Lung (tissue), 11 donors: ENCODE measurements at regions not wholly inside any gene's neighbourhood (a gene's known extent, or its start where the extent isn't known, plus 50 kb on each side); places are given as distances from the start of the nearest gene placed in this dataset.

Experiments used
- ATAC-seq: fragments of 200-7000 bp; cut with Tn5 transposase; one replicate; pipeline ENCODE4 v1.9.1; 2020; ENCODE audit warnings: moderate number of reproducible peaks; ENCODE audit not compliant: insufficient read depth, low FRiP score
- DNase-seq, 3 donors: peaks; one replicate each; pipeline ENCODE4 v3.0.0-alpha.2; 2013 to 2017
- H3K27ac ChIP-seq, 2 donors: one replicate each; pipeline ENCODE4 v1.5.1; 2013; ENCODE audit warnings: mild to moderate bottlenecking in 2 of 2, moderate library complexity in 2 of 2, control low read depth in 1 of 2, inconsistent platforms in 1 of 2, low read depth in 1 of 2, low read length in 1 of 2
- H3K27me3 ChIP-seq, 3 donors: one replicate each; pipeline ENCODE4 v1.5.1; 2013; ENCODE audit warnings: low read length in 2 of 3; ENCODE audit not compliant: control insufficient read depth in 3 of 3, insufficient read depth in 3 of 3
- H3K36me3 ChIP-seq, 4 donors: one replicate each; pipeline ENCODE4 v1.5.1; 2013; ENCODE audit warnings: low read length in 4 of 4, mild to moderate bottlenecking in 1 of 4, moderate library complexity in 1 of 4; ENCODE audit not compliant: control insufficient read depth in 4 of 4, insufficient read depth in 4 of 4
- H3K4me1 ChIP-seq, 5 donors: one replicate each; pipeline ENCODE4 v1.5.1; 2013; ENCODE audit warnings: low read length in 5 of 5, mild to moderate bottlenecking in 2 of 5, moderate library complexity in 1 of 5; ENCODE audit not compliant: control insufficient read depth in 5 of 5, insufficient read depth in 5 of 5
- H3K4me3 ChIP-seq: one replicate; pipeline ENCODE4 v1.5.1; 2013; ENCODE audit warnings: mild to moderate bottlenecking, control low read depth, moderate library complexity
- H3K9ac ChIP-seq, 2 donors: one replicate each; pipeline ENCODE4 v1.5.1; 2013; ENCODE audit warnings: low read length in 2 of 2, control low read depth in 1 of 2; ENCODE audit not compliant: insufficient read depth in 1 of 2
- H3K9me3 ChIP-seq, 4 donors: one replicate each; pipeline ENCODE4 v1.5.1; 2013; ENCODE audit warnings: low read length in 3 of 4, mild to moderate bottlenecking in 1 of 4, moderate library complexity in 1 of 4; ENCODE audit not compliant: control insufficient read depth in 4 of 4, insufficient read depth in 3 of 4
- WGBS, 2 donors: extraction: QIAGEN DNeasy Blood & Tissue Kit; methylation state at CpG; one replicate each; pipeline ENCODE4 v1.1.7; 2013; 5-methylcytosine and 5-hydroxymethylcytosine counted together
- TF ChIP-seq, protein P1 (sequence below): IDR thresholded peaks from 2 replicates; pipeline ENCODE4 v1.5.1; 2012; ENCODE audit warnings: mild to moderate bottlenecking; ENCODE audit errors: control extremely low read depth, extremely low read depth
- donor health status: control.
- donor health status: control.
- donor health status: Bipolar disorder and iron deficiency.
- donor health status: healthy.
- donor health status: DM: yes; HTN: yes; CAD: no.

DNA sequence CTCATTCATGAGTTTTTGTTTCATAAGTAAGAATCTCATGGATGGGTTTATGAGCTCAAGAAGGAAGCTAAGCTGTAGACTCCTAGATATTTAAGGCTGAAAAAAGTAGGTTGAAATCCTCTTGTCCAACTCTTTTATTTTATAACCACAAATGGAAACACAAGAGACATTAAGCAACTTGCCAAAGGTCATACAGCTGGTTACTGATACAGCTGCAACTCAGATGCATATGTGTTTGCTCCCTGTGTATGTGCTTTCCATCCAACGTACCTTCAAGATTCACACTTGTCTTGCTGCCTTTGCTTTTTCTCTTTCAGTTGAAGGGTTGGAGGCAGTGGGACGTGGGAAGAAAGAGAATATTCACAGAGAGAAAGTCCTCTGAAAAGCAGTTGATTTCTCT, 153.5 kb upstream of the STMND1 start:
- H3K4me1 ChIP-seq: peaks cover 0 to 43% (median 21%) of the 10 kb centered on the region in 5 donors
- DNase-seq: peak in 2 of 3 donors; percentile 43 to 61
- no peaks in the 10 kb centered on the region for H3K36me3 ChIP-seq
- no peak overlapping the region for H3K9ac ChIP-seq
- H3K27me3 ChIP-seq: no peaks in the 10 kb centered on the region
- no peak for ATAC-seq
- H3K4me3 ChIP-seq: no peak overlapping the region
- no peak overlapping the region for H3K27ac ChIP-seq
- H3K9me3 ChIP-seq: no peaks in the 10 kb centered on the region
- TF ChIP-seq, protein P1, sequence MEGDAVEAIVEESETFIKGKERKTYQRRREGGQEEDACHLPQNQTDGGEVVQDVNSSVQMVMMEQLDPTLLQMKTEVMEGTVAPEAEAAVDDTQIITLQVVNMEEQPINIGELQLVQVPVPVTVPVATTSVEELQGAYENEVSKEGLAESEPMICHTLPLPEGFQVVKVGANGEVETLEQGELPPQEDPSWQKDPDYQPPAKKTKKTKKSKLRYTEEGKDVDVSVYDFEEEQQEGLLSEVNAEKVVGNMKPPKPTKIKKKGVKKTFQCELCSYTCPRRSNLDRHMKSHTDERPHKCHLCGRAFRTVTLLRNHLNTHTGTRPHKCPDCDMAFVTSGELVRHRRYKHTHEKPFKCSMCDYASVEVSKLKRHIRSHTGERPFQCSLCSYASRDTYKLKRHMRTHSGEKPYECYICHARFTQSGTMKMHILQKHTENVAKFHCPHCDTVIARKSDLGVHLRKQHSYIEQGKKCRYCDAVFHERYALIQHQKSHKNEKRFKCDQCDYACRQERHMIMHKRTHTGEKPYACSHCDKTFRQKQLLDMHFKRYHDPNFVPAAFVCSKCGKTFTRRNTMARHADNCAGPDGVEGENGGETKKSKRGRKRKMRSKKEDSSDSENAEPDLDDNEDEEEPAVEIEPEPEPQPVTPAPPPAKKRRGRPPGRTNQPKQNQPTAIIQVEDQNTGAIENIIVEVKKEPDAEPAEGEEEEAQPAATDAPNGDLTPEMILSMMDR: no peak
- WGBS, 2 donors: 73 to 85% methylated on average over 2 of the region's 2 CpGs

DNA sequence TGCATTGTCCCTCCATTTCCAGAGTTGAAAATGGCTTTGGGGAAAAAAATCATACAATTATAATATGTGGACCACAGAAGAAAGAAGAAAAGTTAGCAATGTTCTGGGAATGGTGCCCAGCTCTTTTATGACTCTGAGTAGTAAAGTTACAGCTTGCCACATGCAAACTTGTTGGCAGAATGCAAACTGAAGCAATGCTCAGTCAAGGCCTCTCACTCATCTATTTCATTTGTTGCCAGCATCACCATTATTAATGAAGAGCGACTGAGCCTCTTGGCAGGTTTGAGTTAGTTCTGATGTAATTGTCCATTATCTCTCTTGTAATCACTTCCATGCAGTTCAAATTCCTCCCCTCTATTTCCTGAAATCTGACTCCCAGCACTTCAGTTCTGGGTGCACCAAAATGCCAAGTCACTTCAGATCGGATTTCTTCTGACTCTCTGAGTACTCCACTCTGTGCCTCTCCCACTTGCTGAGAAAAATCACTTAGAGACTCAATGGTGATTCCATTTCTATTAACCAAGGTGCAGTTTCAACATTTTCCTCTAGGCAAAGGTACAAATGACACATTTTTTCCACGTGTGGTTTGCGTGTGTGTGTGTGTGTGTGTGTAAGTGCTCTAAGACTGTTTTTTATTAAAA, 154.4 kb upstream of the STMND1 start:
- Histone ChIP-seq H3K9me3 (no peaks in the 10 kb centered on the region), H3K36me3 (no peaks in the 10 kb centered on the region), H3K4me1 (peaks cover 0 to 43% (median 21%) of the 10 kb centered on the region in 5 donors), H3K4me3 (no peak overlapping the region), H3K27me3 (no peaks in the 10 kb centered on the region), H3K27ac (no peak overlapping the region), H3K9ac (peak overlapping the region in 1 of 2 donors; percentile 29)
- WGBS, 2 donors: 10 to 16% methylated on average over 4 of the region's 4 CpGs
- peak; percentile 93 to 100 (median 99) for DNase-seq
- ATAC-seq: peak; percentile 79
- TF ChIP-seq, protein P1: no peak

DNA sequence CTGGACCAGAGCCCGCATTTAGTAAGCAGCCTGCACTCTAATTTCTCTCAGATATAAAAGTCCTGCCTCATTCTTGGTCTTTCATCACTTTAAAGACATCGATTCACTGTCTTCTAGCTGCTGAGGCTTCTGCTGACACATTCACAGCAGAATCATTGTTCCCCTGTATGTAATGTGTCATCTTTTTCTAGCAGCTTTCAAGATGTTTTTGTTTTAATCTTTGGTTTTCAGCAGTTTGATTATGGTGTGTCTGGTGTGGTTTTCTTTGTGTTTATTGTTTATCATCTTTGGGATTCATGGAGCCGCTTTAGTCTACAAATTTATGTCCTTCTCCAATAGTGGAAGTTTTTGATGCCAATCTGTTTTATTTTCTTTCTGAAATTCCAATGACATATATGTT, 157.3 kb upstream of the STMND1 start:
- 94 to 95% methylated on average over 3 of the region's 3 CpGs for WGBS, 2 donors
- Histone ChIP-seq H3K9ac (no peak overlapping the region), H3K4me3 (no peak overlapping the region), H3K27me3 (no peaks in the 10 kb centered on the region), H3K36me3 (no peaks in the 10 kb centered on the region), H3K9me3 (no peaks in the 10 kb centered on the region), H3K27ac (no peak overlapping the region), H3K4me1 (peaks cover 0 to 50% (median 21%) of the 10 kb centered on the region in 5 donors)
- TF ChIP-seq, protein P1: no peak
- DNase-seq: peak in 1 of 3 donors; percentile 18
- no peak for ATAC-seq

DNA sequence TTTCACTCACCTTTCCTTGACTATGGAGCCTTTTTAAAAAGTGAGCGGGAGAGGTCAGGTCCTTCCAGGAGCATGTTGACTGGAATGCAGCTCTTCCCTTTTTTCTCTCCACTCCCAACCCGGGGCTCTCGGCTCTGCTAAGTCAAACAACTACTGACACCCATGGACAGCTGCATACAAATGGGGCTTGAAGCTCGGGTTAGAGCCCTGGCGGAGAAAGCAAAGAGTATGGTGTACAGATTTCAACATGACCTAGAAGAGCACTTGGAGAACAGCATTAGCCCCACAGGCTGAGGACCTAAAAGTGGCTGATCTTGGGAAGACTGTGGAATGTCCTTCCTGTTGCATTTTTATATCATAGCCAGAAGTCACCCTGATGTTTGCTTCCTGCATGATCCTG, 162.0 kb upstream of the STMND1 start:
- DNase-seq: no peak
- WGBS, 2 donors: 56 to 80% methylated on average over 5 of the region's 5 CpGs
- TF ChIP-seq, protein P1: no peak
- no peak for ATAC-seq
- Histone ChIP-seq H3K4me3 (no peak overlapping the region), H3K9me3 (no peaks in the 10 kb centered on the region), H3K27me3 (no peaks in the 10 kb centered on the region), H3K9ac (no peak overlapping the region), H3K27ac (no peak overlapping the region), H3K4me1 (peaks cover 0 to 15% (median 0%) of the 10 kb centered on the region in 5 donors), H3K36me3 (no peaks in the 10 kb centered on the region)
